Endothelial cell (in vitro differentiated cells): ENCODE measurements at regions not wholly inside any gene's neighbourhood (a gene's known extent, or its start where the extent isn't known, plus 50 kb on each side); places are given as distances from the start of the nearest gene placed in this dataset.

Experiments
- DNase-seq: peaks from one replicate; pipeline ENCODE4 v3.0.0; 2021; ENCODE audit warnings: low spot score
- H3K27ac Mint-ChIP-seq: one replicate; pipeline ENCODE4 v1.8.0; 2021; ENCODE audit warnings: mixed read lengths, inconsistent platforms; ENCODE audit not compliant: unreplicated experiment
- H3K27me3 Mint-ChIP-seq: one replicate; pipeline ENCODE4 v1.8.0; 2021; ENCODE audit warnings: mild to moderate bottlenecking, moderate library complexity, mixed read lengths, inconsistent platforms; ENCODE audit not compliant: unreplicated experiment
- H3K36me3 Mint-ChIP-seq: one replicate; pipeline ENCODE4 v1.8.0; 2021; ENCODE audit warnings: mild to moderate bottlenecking, low read depth, mixed read lengths, inconsistent platforms; ENCODE audit not compliant: unreplicated experiment
- H3K4me1 Mint-ChIP-seq: one replicate; pipeline ENCODE4 v1.8.0; 2021; ENCODE audit warnings: mild to moderate bottlenecking, mixed read lengths, inconsistent platforms; ENCODE audit not compliant: unreplicated experiment
- H3K4me3 Mint-ChIP-seq: one replicate; pipeline ENCODE4 v1.8.0; 2021; ENCODE audit warnings: mild to moderate bottlenecking, mixed read lengths, inconsistent platforms; ENCODE audit not compliant: unreplicated experiment
- H3K9me3 Mint-ChIP-seq: one replicate; pipeline ENCODE4 v1.8.0; 2021; ENCODE audit warnings: mixed read lengths, inconsistent platforms; ENCODE audit not compliant: unreplicated experiment
- CTCF ChIP-seq: fragments of 200-600 bp; sonication (generic); IDR thresholded peaks from one replicate; pipeline ENCODE4 v1.5.0; 2021; ENCODE audit warnings: antibody characterized with exemption; ENCODE audit not compliant: unreplicated experiment

GRCh38 chr4:141899103-141899502 lies 262.7 kb downstream of the IL15 start:
- Mint-ChIP-seq H3K27me3 (no peaks in the 10 kb centered on the region), H3K27ac (no peak overlapping the region), H3K4me3 (no peak overlapping the region), H3K4me1 (no peaks in the 10 kb centered on the region), H3K9me3 (no peaks in the 10 kb centered on the region), H3K36me3 (no peaks in the 10 kb centered on the region)
- TF ChIP-seq CTCF, result no peak
- no peak for DNase-seq

GRCh38 chr4:141899541-141899940 lies 263.2 kb downstream of the IL15 start:
- no peaks in the 10 kb centered on the region for H3K4me1 Mint-ChIP-seq

GRCh38 chr4:141900856-141901255 lies 264.5 kb downstream of the IL15 start:
- no peak for DNase-seq
- Mint-ChIP-seq H3K27me3 (no peaks in the 10 kb centered on the region), H3K4me3 (no peak overlapping the region), H3K27ac (no peak overlapping the region), H3K9me3 (no peaks in the 10 kb centered on the region), H3K36me3 (no peaks in the 10 kb centered on the region), H3K4me1 (no peaks in the 10 kb centered on the region)
- TF ChIP-seq CTCF, result no peak

More at GRCh38 chr4:141899541-141899940, 263.2 kb downstream of the IL15 start:
- no peak overlapping the region for H3K4me3 Mint-ChIP-seq
- DNase-seq, result no peak
- no peak for TF ChIP-seq CTCF
- no peak overlapping the region for H3K27ac Mint-ChIP-seq
- H3K36me3 Mint-ChIP-seq, result no peaks in the 10 kb centered on the region
- H3K9me3 Mint-ChIP-seq, result no peaks in the 10 kb centered on the region
- no peaks in the 10 kb centered on the region for H3K27me3 Mint-ChIP-seq

DNA sequence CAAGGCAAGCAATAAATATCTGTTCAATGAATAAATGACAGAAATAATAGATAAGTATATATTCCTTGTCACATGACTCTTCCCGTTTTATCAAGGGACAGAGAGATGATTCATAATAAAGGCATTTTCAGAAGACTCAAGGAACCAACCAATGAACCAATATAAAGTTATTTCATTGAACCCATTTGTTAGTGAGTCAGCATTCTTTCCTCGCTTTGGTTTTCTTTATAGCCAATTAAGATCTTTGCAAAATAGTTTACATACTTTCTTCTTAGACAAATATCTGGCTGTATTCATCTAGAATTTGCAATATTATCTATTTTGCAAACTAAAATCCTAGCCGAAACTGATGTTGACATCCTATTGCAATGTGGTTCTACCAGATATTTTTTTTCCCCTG lies 269.4 kb downstream of the IL15 start:
- Mint-ChIP-seq H3K4me1 (no peaks in the 10 kb centered on the region), H3K36me3 (no peaks in the 10 kb centered on the region), H3K9me3 (no peaks in the 10 kb centered on the region), H3K27me3 (no peaks in the 10 kb centered on the region), H3K4me3 (no peak overlapping the region), H3K27ac (no peak overlapping the region)
- TF ChIP-seq CTCF, result no peak
- no peak for DNase-seq

DNA sequence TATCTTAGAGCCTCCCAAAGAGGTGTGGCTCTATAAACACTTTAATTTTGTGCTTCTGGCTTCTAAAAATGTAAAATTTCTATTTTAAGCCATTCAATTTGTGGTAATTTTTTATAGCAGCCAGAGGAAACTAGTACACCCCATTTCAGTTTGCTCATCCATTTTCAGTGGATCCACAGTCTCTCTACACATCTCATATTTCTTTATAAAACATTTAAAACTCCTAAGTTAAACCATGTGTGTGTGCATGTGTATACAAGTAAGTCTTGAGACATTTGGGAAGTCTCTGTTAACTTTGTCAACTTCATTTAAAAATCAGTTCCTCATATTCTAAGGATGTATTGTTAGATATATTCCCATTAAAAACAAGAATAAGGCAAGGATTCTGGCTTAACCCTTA lies 273.2 kb downstream of the IL15 start:
- no peak for TF ChIP-seq CTCF
- Mint-ChIP-seq H3K36me3 (no peaks in the 10 kb centered on the region), H3K4me3 (no peak overlapping the region), H3K27ac (no peak overlapping the region), H3K27me3 (no peaks in the 10 kb centered on the region), H3K9me3 (no peaks in the 10 kb centered on the region), H3K4me1 (no peaks in the 10 kb centered on the region)
- DNase-seq, result no peak
